PC-3 (cell line): ENCODE measurements at regions not wholly inside any gene's neighbourhood (a gene's known extent, or its start where the extent isn't known, plus 50 kb on each side); places are given as distances from the start of the nearest gene placed in this dataset.

Source experiments
- ATAC-seq: fragments of 200-7000 bp; cut with Tn5 transposase; 2 replicates; pipeline ENCODE4 v1.9.1; 2020; ENCODE audit warnings: mild to moderate bottlenecking, moderate library complexity
- BruUV-seq: library from RNA; stranded (reverse); fragments of 400-500 nt; replicated peaks from 2 replicates; lab custom pipeline; 2021; lab: Mats Ljungman, UMichigan
- CTCF ChIA-PET: fragments of 300-600 bp; sonication (Branson Sonifier 250); formaldehyde crosslinking; loops from one replicate; lab custom pipeline; 2022; ENCODE audit warnings: antibody characterized with exemption; lab: Charles Lee
- POLR2A ChIA-PET: fragments of 300-600 bp; sonication (Branson Sonifier 250); formaldehyde crosslinking; loops from one replicate; lab custom pipeline; 2022; ENCODE audit warnings: antibody characterized with exemption; ENCODE audit not compliant: unreplicated experiment; lab: Charles Lee
- DNase-seq: peaks from one replicate; pipeline ENCODE4 v3.0.0-alpha.2; 2015
- H2AFZ ChIP-seq: fragments of 300-600 bp; sonication (generic); 2 replicates; pipeline ENCODE4 v1.6.0; 2016; ENCODE audit warnings: antibody characterized with exemption, low read length
- H3F3A ChIP-seq: fragments of 300-600 bp; sonication (generic); one replicate; pipeline ENCODE4 v1.6.0; 2017; ENCODE audit warnings: antibody characterized with exemption, low read length, control low read depth, mild to moderate bottlenecking; ENCODE audit not compliant: unreplicated experiment
- H3K27ac ChIP-seq: fragments of 300-600 bp; sonication (generic); 2 replicates; pipeline ENCODE4 v1.5.1; 2016; ENCODE audit warnings: mild to moderate bottlenecking, low read length
- H3K27me3 ChIP-seq: fragments of 300-600 bp; sonication (generic); 2 replicates; pipeline ENCODE4 v1.6.1; 2016; ENCODE audit warnings: low read length, mixed read lengths
- H3K36me3 ChIP-seq: fragments of 300-600 bp; sonication (generic); 2 replicates; pipeline ENCODE4 v1.6.1; 2016; ENCODE audit warnings: low read depth, mixed run types, low read length, mixed read lengths
- H3K4me1 ChIP-seq: fragments of 300-600 bp; sonication (generic); 2 replicates; pipeline ENCODE4 v1.5.1; 2016; ENCODE audit warnings: low read length; ENCODE audit not compliant: insufficient read depth
- H3K4me2 ChIP-seq: fragments of 300-600 bp; sonication (generic); 2 replicates; pipeline ENCODE4 v1.6.0; 2016; ENCODE audit warnings: low read length
- H3K4me3 ChIP-seq: fragments of 300-600 bp; sonication (generic); 2 replicates; pipeline ENCODE4 v1.5.1; 2016; ENCODE audit warnings: mild to moderate bottlenecking, low read length, mixed read lengths
- H3K79me2 ChIP-seq: fragments of 300-600 bp; sonication (generic); 2 replicates; pipeline ENCODE4 v1.6.1; 2017; ENCODE audit warnings: low read length, mixed read lengths
- H3K9ac ChIP-seq: fragments of 300-600 bp; sonication (generic); 2 replicates; pipeline ENCODE4 v1.6.0; 2016; ENCODE audit warnings: mild to moderate bottlenecking, low read length
- H3K9me2 ChIP-seq: fragments of 300-600 bp; sonication (generic); replicated peaks from 2 replicates; pipeline ENCODE4 v1.6.1; 2016; ENCODE audit warnings: mixed run types, low read length, mixed read lengths
- H3K9me3 ChIP-seq: fragments of 300-600 bp; sonication (generic); 2 replicates; pipeline ENCODE4 v1.6.1; 2016; ENCODE audit warnings: low read length, mixed read lengths
- H4K20me1 ChIP-seq: fragments of 300-600 bp; sonication (generic); 2 replicates; pipeline ENCODE4 v1.6.1; 2016; ENCODE audit warnings: low read length, mixed read lengths
- CTCF ChIP-seq: fragments of 300-600 bp; sonication (generic); conservative IDR thresholded peaks from 2 replicates; pipeline ENCODE4 v1.5.1; 2017; ENCODE audit warnings: antibody characterized with exemption, low read depth, mild to moderate bottlenecking, low read length
- EZH2 ChIP-seq: fragments of 300-600 bp; sonication (generic); IDR thresholded peaks from one replicate; pipeline ENCODE4 v1.6.1; 2017; ENCODE audit warnings: antibody characterized with exemption, mild to moderate bottlenecking, low read length; ENCODE audit not compliant: unreplicated experiment
- EZH2phosphoT487 ChIP-seq: fragments of 300-600 bp; sonication (generic); IDR thresholded peaks from 2 replicates; pipeline ENCODE4 v1.6.1; 2018; ENCODE audit warnings: mild to moderate bottlenecking, antibody characterized with exemption, low read length, borderline replicate concordance
- intact Hi-C: fragments of 100-400 bp; cut with micrococcal nuclease; formaldehyde crosslinking; loops from 2 replicates; pipeline ENCODE4 v1.9.0; 2023

- no peaks in the 10 kb centered on the region for H3K9me2 ChIP-seq
These were observed 317.5 kb upstream of the ZC3H12C start for GRCh38 chr11:109775686-109776085.

GRCh38 chr11:109783014-109783413 is 310.2 kb upstream of the ZC3H12C start:
- H2AFZ ChIP-seq = no peak overlapping the region
- H3K9ac ChIP-seq = no peak overlapping the region
- no peaks in the 10 kb centered on the region for H3K9me2 ChIP-seq
- H3K4me1 ChIP-seq = peaks cover 6% of the 10 kb centered on the region; the same call in 1 of the 2 replicates
- no peaks in the 10 kb centered on the region for H3K36me3 ChIP-seq
- no peaks in the 10 kb centered on the region for H3K9me3 ChIP-seq
- no peak overlapping the region for H3K4me2 ChIP-seq
- intact Hi-C loops = no loop called here
- no peak overlapping the region for H3K4me3 ChIP-seq
- ChIA-PET POLR2A (no interaction called here), CTCF (no interaction called here)
- H3F3A ChIP-seq = no peaks in the 10 kb centered on the region
- H3K27me3 ChIP-seq = peaks cover 94% of the 10 kb centered on the region
- no peak for TF ChIP-seq CTCF
- TF ChIP-seq EZH2 = no peak
- TF ChIP-seq EZH2phosphoT487 = no peak
- ATAC-seq = no peak
- no peak for DNase-seq
- no peaks in the 10 kb centered on the region for H4K20me1 ChIP-seq
- no peak overlapping the region for H3K27ac ChIP-seq
- no peaks in the 10 kb centered on the region for H3K79me2 ChIP-seq
- BruUV-seq = no TSS peak

More at GRCh38 chr11:109775686-109776085, 317.5 kb upstream of the ZC3H12C start:
- Histone ChIP-seq H3K9ac (no peak overlapping the region), H3K4me2 (no peak overlapping the region), H4K20me1 (no peaks in the 10 kb centered on the region), H3K36me3 (no peaks in the 10 kb centered on the region), H2AFZ (no peak overlapping the region), H3F3A (no peaks in the 10 kb centered on the region), H3K4me1 (no peaks in the 10 kb centered on the region), H3K9me3 (no peaks in the 10 kb centered on the region), H3K4me3 (no peak overlapping the region), H3K79me2 (no peaks in the 10 kb centered on the region), H3K27me3 (peaks cover 36% of the 10 kb centered on the region), H3K27ac (no peak overlapping the region)
- POLR2A ChIA-PET = no interaction called here
- no peak for TF ChIP-seq EZH2
- TF ChIP-seq EZH2phosphoT487 = no peak
- TF ChIP-seq CTCF = no peak
- no peak for DNase-seq
- intact Hi-C loops = no loop called here
- CTCF ChIA-PET = no interaction called here
- no peak for ATAC-seq
- no TSS peak for BruUV-seq

- intact Hi-C loops = no loop called here
- CTCF ChIA-PET = no interaction called here
- Histone ChIP-seq H3K27ac (no peak overlapping the region), H3K4me3 (no peak overlapping the region), H3K9ac (no peak overlapping the region), H2AFZ (no peak overlapping the region), H4K20me1 (no peaks in the 10 kb centered on the region), H3K4me2 (no peak overlapping the region), H3K27me3 (peaks cover 94% of the 10 kb centered on the region), H3K9me2 (no peaks in the 10 kb centered on the region), H3F3A (no peaks in the 10 kb centered on the region), H3K79me2 (no peaks in the 10 kb centered on the region), H3K9me3 (no peaks in the 10 kb centered on the region), H3K4me1 (peaks cover 6% of the 10 kb centered on the region; the same call in 1 of the 2 replicates), H3K36me3 (no peaks in the 10 kb centered on the region)
- POLR2A ChIA-PET = no interaction called here
- ATAC-seq (no peak), DNase-seq (no peak)
- BruUV-seq = no TSS peak
- TF ChIP-seq EZH2 (no peak), EZH2phosphoT487 (no peak), CTCF (no peak)
These were observed 309.4 kb upstream of the ZC3H12C start for GRCh38 chr11:109783840-109784239.
